Nephron (organoid): ENCODE measurements at regions not wholly inside any gene's neighbourhood (a gene's known extent, or its start where the extent isn't known, plus 50 kb on each side); places are given as distances from the start of the nearest gene placed in this dataset.

Experiments used
- H3K27ac Mint-ChIP-seq, 3 experiments: 2 replicates each; pipeline ENCODE4 v1.8.0; 2020; ENCODE audit warnings: mixed read lengths in 3 of 3, mild to moderate bottlenecking in 2 of 3, moderate library complexity in 1 of 3
- H3K27me3 Mint-ChIP-seq: 2 replicates; pipeline ENCODE4 v1.8.0; 2021; ENCODE audit warnings: low read depth, mild to moderate bottlenecking, moderate library complexity, mixed read lengths
- H3K36me3 Mint-ChIP-seq: 2 replicates; pipeline ENCODE4 v1.8.0; 2020; ENCODE audit warnings: low read depth, mixed read lengths
- H3K4me1 Mint-ChIP-seq: 2 replicates; pipeline ENCODE4 v1.8.0; 2020; ENCODE audit warnings: mixed read lengths
- H3K4me3 Mint-ChIP-seq, 3 experiments: 2 replicates each; pipeline ENCODE4 v1.8.0; 2020; ENCODE audit warnings: mild to moderate bottlenecking in 3 of 3, mixed read lengths in 3 of 3, moderate library complexity in 2 of 3
- H3K9me3 Mint-ChIP-seq: 2 replicates; pipeline ENCODE4 v1.8.0; 2020; ENCODE audit warnings: mixed read lengths
- CTCF ChIP-seq, 3 experiments: fragments of 200-600 bp; sonication (generic); IDR thresholded peaks; one replicate each; pipeline ENCODE4 v1.5.0; 2021; ENCODE audit warnings: antibody characterized with exemption in 3 of 3; ENCODE audit not compliant: unreplicated experiment in 3 of 3

- Mint-ChIP-seq H3K36me3 (no peaks in the 10 kb centered on the region), H3K9me3 (peaks cover 12% of the 10 kb centered on the region), H3K27ac (no peak overlapping the region)
These were observed 235.0 kb upstream of the HNMT start for GRCh38 chr2:137729305-137729704.

GRCh38 chr2:137737559-137737958, 226.7 kb upstream of the HNMT start:
- Mint-ChIP-seq H3K27ac (no peak overlapping the region), H3K27me3 (peaks cover 4% of the 10 kb centered on the region), H3K4me3 (no peak overlapping the region), H3K9me3 (peaks cover 5% of the 10 kb centered on the region), H3K4me1 (no peaks in the 10 kb centered on the region), H3K36me3 (no peaks in the 10 kb centered on the region)
- TF ChIP-seq CTCF (IDR thresholded peaks at IDR 0.05; ENCODE audit: unreplicated experiment in 3 of 3), result no peak

More at GRCh38 chr2:137729305-137729704, 235.0 kb upstream of the HNMT start:
- no peak for TF ChIP-seq CTCF (IDR thresholded peaks at IDR 0.05; ENCODE audit: unreplicated experiment in 3 of 3)
- H3K4me1 Mint-ChIP-seq, result no peaks in the 10 kb centered on the region
- no peak overlapping the region for H3K4me3 Mint-ChIP-seq
- H3K27me3 Mint-ChIP-seq, result no peaks in the 10 kb centered on the region

- Mint-ChIP-seq H3K4me3 (no peak overlapping the region), H3K27me3 (peaks cover 4% of the 10 kb centered on the region), H3K27ac (no peak overlapping the region), H3K9me3 (no peaks in the 10 kb centered on the region), H3K4me1 (no peaks in the 10 kb centered on the region), H3K36me3 (no peaks in the 10 kb centered on the region)
- no peak for TF ChIP-seq CTCF (IDR thresholded peaks at IDR 0.05; ENCODE audit: unreplicated experiment in 3 of 3)
These were observed 222.4 kb upstream of the HNMT start for GRCh38 chr2:137741784-137742362.

GRCh38 chr2:137747509-137747908, 216.8 kb upstream of the HNMT start:
- Mint-ChIP-seq H3K27me3 (no peaks in the 10 kb centered on the region), H3K27ac (no peak overlapping the region), H3K9me3 (no peaks in the 10 kb centered on the region), H3K36me3 (no peaks in the 10 kb centered on the region), H3K4me3 (no peak overlapping the region), H3K4me1 (no peaks in the 10 kb centered on the region)
- no peak for TF ChIP-seq CTCF (IDR thresholded peaks at IDR 0.05; ENCODE audit: unreplicated experiment in 3 of 3)

GRCh38 chr2:137748533-137748932, 215.7 kb upstream of the HNMT start:
- H3K4me1 Mint-ChIP-seq, result no peaks in the 10 kb centered on the region
- TF ChIP-seq CTCF (IDR thresholded peaks at IDR 0.05; ENCODE audit: unreplicated experiment in 3 of 3), result no peak
- H3K9me3 Mint-ChIP-seq, result no peaks in the 10 kb centered on the region
- H3K36me3 Mint-ChIP-seq, result no peaks in the 10 kb centered on the region
- H3K4me3 Mint-ChIP-seq, result no peak overlapping the region
- no peak overlapping the region for H3K27ac Mint-ChIP-seq
- no peaks in the 10 kb centered on the region for H3K27me3 Mint-ChIP-seq

GRCh38 chr2:137764646-137765045, 199.6 kb upstream of the HNMT start:
- peaks cover 14% of the 10 kb centered on the region for H3K9me3 Mint-ChIP-seq
- no peak overlapping the region for H3K27ac Mint-ChIP-seq
- H3K4me1 Mint-ChIP-seq, result no peaks in the 10 kb centered on the region
- no peak overlapping the region for H3K4me3 Mint-ChIP-seq
- H3K36me3 Mint-ChIP-seq, result no peaks in the 10 kb centered on the region
- no peaks in the 10 kb centered on the region for H3K27me3 Mint-ChIP-seq
- no peak for TF ChIP-seq CTCF (IDR thresholded peaks at IDR 0.05; ENCODE audit: unreplicated experiment in 3 of 3)
